GM08714 (cell line): ENCODE measurements at regions not wholly inside any gene's neighbourhood (a gene's known extent, or its start where the extent isn't known, plus 50 kb on each side); places are given as distances from the start of the nearest gene placed in this dataset.

Source experiments
- H3K4me3 ChIP-seq: fragments of 200-500 bp; sonication (Bioruptor generic); 2 replicates; pipeline ENCODE4 v1.5.1; 2014; ENCODE audit warnings: mild to moderate bottlenecking, low read length, inconsistent platforms
- ZNF274 ChIP-seq: IDR thresholded peaks from 2 replicates; pipeline ENCODE4 v1.6.1; 2012; ENCODE audit warnings: mild to moderate bottlenecking, low read depth, low read length

DNA sequence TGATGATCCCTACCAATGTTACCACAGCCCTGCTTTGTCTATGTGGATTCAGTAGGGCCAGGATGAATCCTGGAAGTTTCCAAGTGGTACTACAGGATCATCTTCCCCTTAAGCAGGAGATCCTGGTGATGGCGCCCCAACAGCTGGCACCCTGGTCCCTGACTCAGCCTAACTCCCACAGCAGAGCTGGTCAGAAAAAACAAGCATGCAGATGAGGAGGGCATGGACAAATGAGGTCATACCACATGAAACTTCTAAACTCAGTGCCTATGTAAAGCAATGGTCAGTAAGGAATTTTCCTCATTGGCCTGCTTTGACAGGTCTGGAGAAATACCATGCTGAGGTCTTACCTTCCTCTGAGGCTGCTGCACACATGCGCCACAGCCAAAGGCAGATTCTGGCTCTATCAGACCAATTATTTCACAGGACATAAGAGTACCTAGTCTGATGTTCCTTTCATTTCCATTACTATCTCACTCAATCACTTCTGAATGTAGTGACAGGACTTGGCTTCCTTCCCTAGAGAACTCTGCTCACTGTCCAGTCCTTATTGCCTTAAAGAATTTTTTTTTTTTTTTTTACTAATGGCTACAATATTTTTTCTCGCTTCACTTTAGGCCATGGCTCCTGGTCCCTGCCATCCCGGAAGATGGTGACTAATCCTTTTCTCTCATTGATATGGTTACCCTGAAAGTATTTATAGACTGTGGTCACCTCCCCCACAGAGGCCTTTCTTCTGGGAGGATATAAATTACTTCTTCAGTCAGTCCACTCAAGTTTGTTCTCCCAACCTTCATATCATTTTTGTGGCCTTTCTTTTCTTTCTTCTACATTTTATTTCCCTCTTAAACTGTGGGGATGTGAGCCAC lies 525.2 kb upstream of the PSMD7 start:
- H3K4me3 ChIP-seq = no peak overlapping the region
- TF ChIP-seq ZNF274 = no peak

GRCh38 chr16:73768786-73769203 lies 527.8 kb upstream of the PSMD7 start:
- H3K4me3 ChIP-seq = no peak overlapping the region
- no peak for TF ChIP-seq ZNF274

DNA sequence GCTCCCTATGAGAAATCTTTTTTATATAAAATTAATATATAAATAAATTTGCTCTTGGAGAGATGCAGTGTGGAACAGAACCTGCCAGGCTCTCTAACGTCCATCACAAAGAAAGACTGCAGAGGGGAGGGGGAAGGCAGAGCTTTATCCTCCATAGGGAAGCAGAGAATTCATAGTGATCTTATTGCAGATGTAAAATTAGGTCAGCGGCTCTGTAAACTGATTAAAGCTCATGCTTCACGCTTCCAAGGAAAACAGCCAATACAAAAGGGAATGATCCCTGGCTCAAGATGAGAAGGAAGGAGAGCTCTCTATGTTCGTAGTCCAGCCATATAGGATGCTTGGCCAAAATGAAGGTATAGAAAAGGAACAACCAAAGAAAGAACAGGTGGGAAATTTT lies 532.3 kb upstream of the PSMD7 start:
- no peak overlapping the region for H3K4me3 ChIP-seq
- TF ChIP-seq ZNF274 = no peak

DNA sequence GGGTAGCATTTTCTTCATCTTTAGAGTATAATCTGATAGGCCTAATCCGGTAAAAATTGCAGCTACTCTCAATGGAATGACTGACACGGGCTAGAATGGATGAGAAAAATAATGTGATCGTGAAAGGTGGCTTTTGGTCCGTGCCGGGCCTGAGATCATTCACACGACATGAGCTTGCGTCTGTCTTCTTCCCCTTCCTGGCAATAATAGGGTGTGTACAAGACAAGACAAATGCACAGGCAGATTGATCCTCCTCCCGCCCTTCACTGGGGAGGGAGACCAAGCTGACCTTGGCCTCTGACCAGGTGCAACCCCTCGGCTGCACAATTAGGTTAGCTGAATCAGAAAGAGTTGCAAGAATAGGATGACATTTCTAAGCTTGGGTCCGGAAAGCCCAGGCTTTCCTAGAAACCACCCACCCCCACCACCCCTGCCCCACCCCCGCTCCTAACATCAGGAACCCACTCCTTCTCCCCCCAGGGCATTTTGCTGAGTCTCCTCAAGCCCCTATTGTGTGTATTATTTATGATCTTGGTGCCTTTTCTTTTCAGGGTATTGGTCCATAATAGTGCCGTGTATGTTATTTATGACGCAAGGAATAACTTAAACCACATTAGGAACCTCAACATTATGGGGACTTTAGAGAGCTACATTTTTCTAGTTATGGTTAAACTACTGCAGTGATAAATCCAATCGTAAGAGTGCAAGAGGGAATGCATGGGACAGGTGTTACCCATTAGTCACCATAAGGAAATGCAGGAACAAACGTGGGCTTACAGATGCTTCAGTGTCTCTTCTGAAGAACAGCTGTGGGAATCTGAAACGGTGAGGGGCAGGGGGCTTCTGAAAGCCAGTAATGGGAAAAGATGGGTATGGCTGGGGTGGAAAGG lies 540.1 kb upstream of the PSMD7 start:
- no peak overlapping the region for H3K4me3 ChIP-seq
- TF ChIP-seq ZNF274 = no peak

GRCh38 chr16:73753931-73754330 lies 542.7 kb upstream of the PSMD7 start:
- TF ChIP-seq ZNF274 = no peak

DNA sequence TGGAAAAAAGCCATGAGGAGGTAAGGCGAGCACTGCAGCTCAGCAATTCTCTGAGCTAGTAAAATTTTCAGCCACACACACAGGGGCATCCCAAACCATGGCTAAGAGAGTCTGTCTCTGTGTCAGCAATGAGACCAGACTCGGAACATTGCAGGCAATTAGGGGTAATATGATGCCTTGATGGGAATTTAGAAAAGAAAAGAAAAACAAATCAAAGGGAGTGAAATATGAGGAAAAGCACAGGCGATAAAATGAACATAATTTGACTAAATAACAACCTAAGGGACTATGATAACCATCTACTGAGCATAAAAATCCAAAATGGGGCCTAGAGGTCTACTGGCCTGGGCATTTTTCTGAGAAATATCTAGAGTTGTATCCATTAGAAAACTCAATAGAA lies 546.0 kb upstream of the PSMD7 start:
- no peak overlapping the region for H3K4me3 ChIP-seq
- no peak for TF ChIP-seq ZNF274

More at GRCh38 chr16:73753931-73754330, 542.7 kb upstream of the PSMD7 start:
- no peak overlapping the region for H3K4me3 ChIP-seq

DNA sequence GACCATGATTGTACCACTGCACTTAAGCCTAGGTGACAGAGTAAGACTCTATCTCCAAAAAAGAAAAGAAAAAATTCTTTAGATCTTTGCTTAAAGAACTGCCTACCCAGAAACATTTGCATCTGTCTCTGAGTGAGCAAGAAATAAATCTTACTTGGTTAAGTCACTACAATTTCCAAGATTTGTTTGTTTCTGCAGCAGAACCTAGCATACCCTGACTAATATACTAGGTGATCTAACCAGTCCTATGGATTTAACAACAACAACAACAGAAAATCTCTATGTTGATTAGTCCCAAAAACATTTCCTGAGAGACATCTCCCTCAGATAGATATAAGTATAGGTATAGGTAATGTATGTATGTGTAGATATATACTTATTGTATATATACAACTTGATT lies 549.3 kb upstream of the PSMD7 start:
- no peak overlapping the region for H3K4me3 ChIP-seq
- no peak for TF ChIP-seq ZNF274

- H3K4me3 ChIP-seq = no peak overlapping the region
- TF ChIP-seq ZNF274 = no peak
These were observed 550.1 kb upstream of the PSMD7 start for GRCh38 chr16:73746554-73746953.

DNA sequence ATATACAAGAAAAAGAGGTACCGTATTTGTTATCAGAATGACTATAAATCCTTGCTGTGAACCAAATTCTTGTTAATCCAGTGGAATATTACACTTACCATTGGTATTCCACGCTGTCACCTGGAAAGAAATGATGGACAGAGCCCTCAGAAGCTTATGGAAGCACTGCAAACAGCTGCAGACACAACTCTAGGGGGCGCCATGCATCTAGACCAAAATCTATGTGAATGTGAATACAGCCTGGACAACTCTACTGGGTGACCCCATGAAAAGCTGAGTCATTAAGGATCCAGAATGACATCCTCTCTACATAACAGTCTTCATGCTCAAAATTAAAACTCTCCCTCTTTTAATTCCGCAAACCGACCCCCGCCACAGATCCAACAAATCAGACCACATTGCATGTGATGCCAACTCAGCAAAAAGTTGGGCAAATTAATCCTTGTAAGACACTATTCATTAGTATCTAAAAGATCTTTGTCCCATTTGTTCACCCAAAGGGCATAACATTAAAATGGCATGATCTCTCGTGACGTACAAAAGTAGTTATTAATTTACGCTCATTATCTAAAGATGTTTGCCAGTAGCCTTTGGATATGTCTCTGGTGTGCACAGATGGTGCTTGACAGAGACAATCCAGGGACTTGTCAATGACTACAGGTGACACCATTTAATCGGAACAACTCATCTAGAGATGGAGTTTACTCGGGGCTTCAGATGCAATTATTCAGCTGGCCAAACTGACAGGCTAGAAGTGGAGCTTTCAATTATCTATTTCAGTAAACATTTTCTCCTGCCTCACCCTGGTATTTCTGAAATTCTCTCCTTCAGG lies 552.7 kb upstream of the PSMD7 start:
- H3K4me3 ChIP-seq = no peak overlapping the region
- TF ChIP-seq ZNF274 = no peak

GRCh38 chr16:73739049-73739769 lies 557.4 kb upstream of the PSMD7 start:
- TF ChIP-seq ZNF274 = no peak
- H3K4me3 ChIP-seq = no peak overlapping the region

DNA sequence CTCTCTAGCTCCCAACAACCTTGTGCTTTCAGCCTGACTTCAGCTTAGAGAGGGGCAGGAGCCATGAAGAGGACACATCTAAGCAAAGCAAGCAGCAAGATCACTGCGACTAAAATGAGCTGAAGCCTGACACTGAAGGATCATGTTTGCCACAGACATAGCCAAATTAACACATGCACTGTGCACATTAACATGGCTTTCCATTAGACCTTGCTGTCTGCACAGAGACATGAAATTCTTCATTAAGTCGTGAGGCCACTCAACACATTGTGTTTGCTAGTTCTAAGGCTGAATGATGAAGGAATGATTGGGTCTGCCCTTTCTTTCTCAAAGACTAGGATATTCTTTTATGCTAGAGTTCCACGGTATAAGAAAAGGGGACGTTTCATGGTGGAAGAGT lies 558.3 kb upstream of the PSMD7 start:
- no peak for TF ChIP-seq ZNF274
- H3K4me3 ChIP-seq = no peak overlapping the region

- H3K4me3 ChIP-seq = no peak overlapping the region
- TF ChIP-seq ZNF274 = no peak
These were observed 559.0 kb upstream of the PSMD7 start for GRCh38 chr16:73737637-73738036.

DNA sequence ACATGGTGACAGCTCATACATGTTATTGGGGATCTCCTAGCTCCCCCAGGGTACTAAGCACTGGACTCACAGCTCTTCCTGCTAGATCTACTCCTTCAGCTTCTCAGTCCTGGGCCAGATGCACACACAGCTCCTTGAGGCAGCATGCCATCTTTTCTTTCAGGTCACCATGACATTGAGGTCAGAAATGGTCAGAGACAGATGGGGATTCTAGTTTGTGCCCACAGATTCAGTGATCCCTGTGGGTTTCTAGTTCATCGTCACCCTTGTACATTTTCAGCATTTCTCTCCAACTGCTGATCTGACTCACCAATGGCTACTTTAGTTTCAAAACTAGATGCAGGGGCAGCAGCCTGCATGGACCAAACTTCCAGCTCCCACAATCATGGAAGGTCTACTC lies 560.7 kb upstream of the PSMD7 start:
- no peak overlapping the region for H3K4me3 ChIP-seq
- no peak for TF ChIP-seq ZNF274
